ENCODE measurements at regions not wholly inside any gene's neighbourhood (a gene's known extent, or its start where the extent isn't known, plus 50 kb on each side); places are given as distances from the start of the nearest gene placed in this dataset.

DNA sequence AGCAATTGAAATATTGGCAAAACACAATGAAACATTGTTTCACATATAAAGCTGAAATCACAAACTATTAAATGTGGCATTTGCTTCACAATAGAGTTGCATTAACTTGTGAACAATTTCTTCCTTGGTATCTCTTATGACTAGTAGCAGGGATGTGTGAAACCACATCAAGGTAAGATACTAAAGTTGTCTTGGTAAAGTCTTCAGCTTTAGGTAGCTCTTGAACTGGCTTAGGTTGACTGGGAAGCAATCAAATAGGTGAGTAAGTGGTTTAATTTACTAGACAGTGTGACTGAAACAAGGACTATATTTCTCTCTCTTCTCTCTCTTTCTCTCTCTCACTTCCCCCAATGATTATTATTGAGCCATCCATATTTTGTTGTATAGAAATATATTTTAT is 141.5 kb upstream of the KCNK2 start:
- FAIRE-seq, result no peak
- CTCF ChIA-PET (ENCODE audit: partially characterized antibody), result interaction anchor here (0.6 to 0.7 kb wide), 2 partner anchors 16 to 201 kb away, joined by 3 read pairs; no protein-coding TSS in a partner anchor
- TF ChIP-seq SUZ12 (IDR thresholded peaks at IDR 0.05; ENCODE audit: low read length) (no peak), GABPA (IDR thresholded peaks at IDR 0.05; ENCODE audit: borderline replicate concordance, insufficient read depth, low read length) (no peak), HDAC2 (IDR thresholded peaks at IDR 0.05; ENCODE audit: borderline replicate concordance in 1 of 2, low read depth in 2 of 2, low read length in 2 of 2) (no peak), CTBP2 (IDR thresholded peaks at IDR 0.05; ENCODE audit: borderline replicate concordance, insufficient read depth, insufficient read length, low read length) (no peak), BCL11A (IDR thresholded peaks at IDR 0.05; ENCODE audit: low read depth in 2 of 2, low read length in 2 of 2) (no peak), EP300 (IDR thresholded peaks at IDR 0.05; ENCODE audit: borderline replicate concordance in 1 of 2, low read depth in 2 of 2, low read length in 2 of 2) (no peak), EGR1 (IDR thresholded peaks at IDR 0.05; ENCODE audit: borderline replicate concordance, low read depth, low read length) (no peak)

More for the DNA sequence above, 141.5 kb upstream of the KCNK2 start:
- Histone ChIP-seq H4K20me1 (replicated peaks in 1 of 2; ENCODE audit: control insufficient read depth in 1 of 2, insufficient read depth in 2 of 2, low read length in 2 of 2) (no peaks in the 10 kb centered on the region), H3K9me3 (ENCODE audit: insufficient read depth in 2 of 2, low read depth in 1 of 2, low read length in 1 of 2) (no peaks in the 10 kb centered on the region), H3K56ac (replicated peaks; ENCODE audit: insufficient read length, low read depth, low read length) (no peak overlapping the region), H2BK5ac (ENCODE audit: low read depth, low read length) (no peak overlapping the region), H3K79me2 (ENCODE audit: control insufficient read depth in 1 of 2, insufficient read depth in 2 of 2, low read length in 2 of 2) (no peaks in the 10 kb centered on the region), H4K91ac (replicated peaks; ENCODE audit: insufficient read length, low read length) (no peak overlapping the region), H2AK5ac (ENCODE audit: low read depth, low read length) (no peak overlapping the region), H3K36me3 (ENCODE audit: control insufficient read depth in 2 of 4, insufficient read depth in 4 of 4, low read length in 3 of 4) (no peaks in the 10 kb centered on the region), H2BK15ac (ENCODE audit: low read length) (no peak overlapping the region), H3K14ac (ENCODE audit: insufficient read length) (no peak overlapping the region), H3K23ac (ENCODE audit: insufficient read length) (no peak overlapping the region), H3K4me2 (ENCODE audit: insufficient read depth in 1 of 2, low read depth in 2 of 2, low read length in 2 of 2) (no peak overlapping the region), H2BK20ac (ENCODE audit: low read length) (no peak overlapping the region), H2BK12ac (ENCODE audit: low read depth, low read length) (no peak overlapping the region), H3K18ac (ENCODE audit: extremely low read depth, low read length) (no peak overlapping the region), H3K27ac (ENCODE audit: low read depth, low read length) (no peak overlapping the region), H3K4me1 (replicated peaks in 1 of 4; ENCODE audit: control insufficient read depth in 3 of 4, insufficient read depth in 4 of 4, low read length in 3 of 4) (no peaks in the 10 kb centered on the region), H3K4me3 (ENCODE audit: extremely low read depth in 1 of 4, insufficient read depth in 2 of 4, low read depth in 3 of 4, low read length in 4 of 4) (no peak overlapping the region), H2AFZ (ENCODE audit: low read length) (no peak overlapping the region), H4K5ac (ENCODE audit: insufficient read length, low read depth, low read length) (no peak overlapping the region), H3K79me1 (ENCODE audit: low read depth, low read length) (no peaks in the 10 kb centered on the region), H3K23me2 (ENCODE audit: low read depth, low read length) (no peaks in the 10 kb centered on the region), H3K9ac (replicated peaks in 1 of 4; ENCODE audit: extremely low read depth in 1 of 4, low read depth in 3 of 4, low read length in 3 of 4) (no peak overlapping the region), H3K27me3 (replicated peaks in 1 of 4; ENCODE audit: control insufficient read depth in 3 of 4, extremely low read depth in 1 of 4, insufficient read depth in 3 of 4, low read length in 3 of 4) (no peaks in the 10 kb centered on the region), H4K8ac (ENCODE audit: extremely low read depth, insufficient read depth, low read length) (no peak overlapping the region), H3K4ac (replicated peaks; ENCODE audit: insufficient read length, low read depth, low read length) (no peak overlapping the region), H2BK120ac (replicated peaks; ENCODE audit: low read depth, low read length) (no peak overlapping the region)
- POLR2A ChIA-PET (ENCODE audit: partially characterized antibody), result no interaction called here
- no peak for DNase-seq (ENCODE audit: low read depth in 1 of 2, low spot score in 2 of 2)
